ENCODE measurements at regions not wholly inside any gene's neighbourhood (a gene's known extent, or its start where the extent isn't known, plus 50 kb on each side); places are given as distances from the start of the nearest gene placed in this dataset.
"Not testable (repeated sequence)": the region's sequence is repeated elsewhere in the genome, so short reads cannot be mapped to it uniquely, and the experiment has no call there.

- Histone ChIP-seq H3K27ac (no peak overlapping the region), H3K9me3 (peaks cover 0 to 26% (median 9%) of the 10 kb centered on the region in 11 donors), H3K4me1 (no peaks in the 10 kb centered on the region), H3K27me3 (no peaks in the 10 kb centered on the region), H3K4me3 (no peak overlapping the region), H3K36me3 (no peaks in the 10 kb centered on the region)
- WGBS, 2 donors = 82 to 93% methylated on average over 1 of the region's 1 CpG
- intact Hi-C loops (cut with DNase I) = no loop called here
- no peak for ATAC-seq
- no peak for DNase-seq
- no peak for TF ChIP-seq CTCF (IDR thresholded peaks at IDR 0.05)
These were observed 200.3 kb downstream of the SHOX2 start for GRCh38 chr3:157905885-157906284.

GRCh38 chr3:157902680-157903079 is 203.5 kb downstream of the SHOX2 start:
- intact Hi-C loops (cut with DNase I) = not testable (repeated sequence)

GRCh38 chr3:157888040-157888439 is 218.2 kb downstream of the SHOX2 start:
- ATAC-seq = no peak
- intact Hi-C loops (cut with DNase I) = no loop called here

More at GRCh38 chr3:157902680-157903079, 203.5 kb downstream of the SHOX2 start:
- DNase-seq, H3K36me3 ChIP-seq, ATAC-seq, H3K4me1 ChIP-seq, H3K27me3 ChIP-seq, H3K4me3 ChIP-seq, H3K27ac ChIP-seq: not testable (repeated sequence)
- peaks cover 0 to 26% (median 9%) of the 10 kb centered on the region in 11 donors for H3K9me3 ChIP-seq
- 87 to 88% methylated on average over 4 of the region's 4 CpGs for WGBS, 2 donors

GRCh38 chr3:157876556-157876955 is 229.7 kb downstream of the SHOX2 start:
- Histone ChIP-seq H3K4me1 (peaks cover 0 to 5% (median 0%) of the 10 kb centered on the region in 9 donors), H3K27ac (no peak overlapping the region), H3K27me3 (no peaks in the 10 kb centered on the region), H3K9me3 (peaks cover 0 to 18% (median 0%) of the 10 kb centered on the region in 11 donors), H3K4me3 (no peak overlapping the region), H3K36me3 (no peaks in the 10 kb centered on the region)
- ATAC-seq (no peak), DNase-seq (no peak)
- WGBS, 2 donors = 82 to 85% methylated on average over 2 of the region's 2 CpGs
- TF ChIP-seq CTCF (IDR thresholded peaks at IDR 0.05) = no peak
- intact Hi-C loops (cut with DNase I) = no loop called here

More at GRCh38 chr3:157888040-157888439, 218.2 kb downstream of the SHOX2 start:
- DNase-seq = no peak
- no peak overlapping the region for H3K27ac ChIP-seq
- no peak for TF ChIP-seq CTCF (IDR thresholded peaks at IDR 0.05)
- no peaks in the 10 kb centered on the region for H3K9me3 ChIP-seq
- no peak overlapping the region for H3K4me3 ChIP-seq
- H3K4me1 ChIP-seq = no peaks in the 10 kb centered on the region
- 73 to 81% methylated on average over 1 of the region's 1 CpG for WGBS, 2 donors
- H3K27me3 ChIP-seq = no peaks in the 10 kb centered on the region
- no peaks in the 10 kb centered on the region for H3K36me3 ChIP-seq

- no peak overlapping the region for H3K27ac ChIP-seq
- H3K9me3 ChIP-seq = no peaks in the 10 kb centered on the region
- H3K4me1 ChIP-seq = peaks cover 0 to 11% (median 0%) of the 10 kb centered on the region in 9 donors
- no peak for TF ChIP-seq CTCF (IDR thresholded peaks at IDR 0.05)
- ATAC-seq (no peak), DNase-seq (no peak)
- WGBS, 2 donors = 42 to 62% methylated on average over 1 of the region's 1 CpG
- H3K36me3 ChIP-seq = no peaks in the 10 kb centered on the region
- no peaks in the 10 kb centered on the region for H3K27me3 ChIP-seq
- intact Hi-C loops (cut with DNase I) = no loop called here
- H3K4me3 ChIP-seq = no peak overlapping the region
These were observed 233.3 kb downstream of the SHOX2 start for GRCh38 chr3:157872902-157873301.

All from heart right ventricle (tissue), 16 donors.